HG03139 (cell line): ENCODE measurements at regions not wholly inside any gene's neighbourhood (a gene's known extent, or its start where the extent isn't known, plus 50 kb on each side); places are given as distances from the start of the nearest gene placed in this dataset.

ENCODE experiments used
- ATAC-seq: cut with Tn5 transposase; IDR thresholded peaks from one replicate; pipeline ENCODE4 v1.9.1; 2021; ENCODE audit not compliant: unreplicated experiment

DNA sequence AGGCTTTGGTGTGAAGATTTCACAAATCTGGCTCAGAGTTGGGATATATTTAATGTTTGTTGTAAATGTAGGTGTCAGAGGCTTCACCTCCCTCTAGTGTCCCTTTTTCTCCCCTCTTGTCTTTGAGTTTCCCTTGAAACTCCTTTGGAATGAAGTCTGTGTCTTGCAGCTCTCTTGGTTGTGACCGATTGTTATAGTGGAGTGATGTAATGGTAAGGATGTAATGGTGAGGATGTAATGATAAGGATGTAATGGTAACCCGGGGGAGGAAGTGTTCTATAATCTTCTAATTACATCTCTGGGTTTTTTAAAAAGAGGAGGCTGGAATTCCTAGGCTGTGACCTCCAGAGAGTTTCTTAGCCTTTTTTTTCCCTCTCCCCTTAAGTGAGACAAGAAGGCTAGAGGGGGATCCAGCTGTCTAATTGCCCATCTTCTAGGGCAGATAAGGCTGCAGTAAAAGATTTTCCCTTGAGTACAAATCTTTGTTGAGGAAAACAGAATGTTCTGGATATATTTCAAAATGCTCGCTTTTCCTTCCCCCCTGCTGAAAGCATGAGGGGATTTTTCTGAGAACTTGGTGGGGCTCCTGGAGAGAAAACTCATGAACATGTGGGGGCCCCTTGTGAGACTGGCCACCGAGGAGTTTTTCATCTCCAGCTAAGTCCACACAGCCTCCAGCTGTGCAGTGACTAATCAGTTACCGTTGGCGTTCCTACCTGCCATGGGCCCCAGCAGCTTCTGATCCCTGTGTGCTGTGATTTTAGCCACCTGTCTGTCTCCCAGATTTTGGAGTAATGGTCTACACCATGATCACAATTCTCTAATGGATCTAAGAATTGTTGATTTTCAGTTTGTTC, 156.7 kb upstream of the PMEPA1 start:
- ATAC-seq = no peak

DNA sequence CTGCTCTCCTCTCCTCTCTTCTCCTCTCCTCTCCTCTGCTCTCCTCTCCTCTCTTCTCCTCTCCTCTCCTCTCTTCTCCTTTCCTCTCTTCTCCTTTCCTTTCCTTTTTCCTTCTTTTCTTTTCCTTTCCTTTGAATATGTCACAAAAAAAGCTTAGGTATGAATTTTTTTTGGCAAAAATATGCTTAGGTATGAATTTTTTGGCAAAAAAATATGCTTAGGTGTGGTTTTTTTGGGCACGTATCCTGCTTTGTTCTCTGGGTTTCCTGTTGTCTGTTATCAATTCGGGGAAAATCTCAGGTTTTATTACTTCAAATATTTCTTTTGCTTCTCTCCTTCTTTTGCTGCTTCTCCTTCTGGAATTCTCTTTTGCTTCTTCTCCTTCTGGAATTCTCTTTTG, 155.5 kb upstream of the PMEPA1 start:
- no peak for ATAC-seq

- ATAC-seq = no peak
Measured at GRCh38 chr20:57860576-57860975, 150.8 kb upstream of the PMEPA1 start.

GRCh38 chr20:57857969-57858368, 148.2 kb upstream of the PMEPA1 start:
- no peak for ATAC-seq

DNA sequence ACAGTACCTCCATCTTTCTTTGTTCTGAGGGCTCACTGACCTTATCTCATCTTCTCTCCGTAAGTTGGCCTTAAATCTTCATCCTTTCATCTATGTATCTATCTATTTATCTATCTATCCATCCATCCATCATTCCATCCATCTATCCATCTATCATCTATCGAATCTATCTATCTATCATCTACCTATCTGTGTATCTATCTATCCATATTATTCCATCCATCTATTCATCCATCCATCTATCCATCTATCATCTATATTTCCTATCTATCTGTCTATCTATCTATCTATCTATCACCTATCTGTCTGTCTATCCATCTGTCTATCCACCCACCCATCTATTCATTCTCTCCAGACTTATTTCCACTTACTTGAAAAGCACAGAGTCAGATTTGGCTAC, 147.3 kb upstream of the PMEPA1 start:
- ATAC-seq = no peak

DNA sequence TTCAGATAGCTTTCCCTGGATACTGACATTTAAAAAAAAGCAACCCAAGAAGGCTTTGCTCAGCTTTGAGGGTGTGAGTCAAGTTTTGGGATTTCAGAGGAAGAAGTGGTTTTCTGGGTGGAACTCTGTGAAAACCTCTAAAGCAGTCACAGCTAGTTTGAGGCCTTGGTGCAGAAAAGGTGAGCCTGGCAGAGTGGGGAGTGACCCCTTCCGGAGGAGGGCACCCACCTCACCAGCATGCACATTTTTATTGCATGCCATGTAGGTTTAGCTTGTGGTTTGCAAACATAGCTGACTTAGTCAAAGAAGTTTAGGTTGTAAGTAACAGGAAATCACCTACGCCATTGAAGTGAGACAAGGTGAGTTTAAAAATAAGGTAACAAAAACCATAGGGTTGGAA, 146.8 kb upstream of the PMEPA1 start:
- no peak for ATAC-seq

DNA sequence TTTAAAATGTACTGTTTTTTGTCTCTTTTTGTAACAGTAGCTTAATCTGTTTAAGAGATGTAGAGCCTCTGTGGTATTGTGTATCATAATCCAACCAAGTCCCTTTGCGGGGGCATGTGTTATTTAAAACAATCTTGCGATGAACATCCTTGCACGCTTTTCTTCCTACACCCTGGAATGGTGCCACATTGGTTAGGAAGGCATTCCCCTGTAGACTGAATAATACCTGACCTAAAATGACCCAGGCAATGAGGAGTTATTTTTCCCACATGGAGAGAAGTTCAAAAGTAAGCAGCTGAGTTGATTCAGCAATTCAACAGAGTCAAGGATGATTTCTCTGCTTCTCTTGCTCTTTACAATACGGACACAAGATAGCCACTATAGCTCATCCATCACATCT, 142.0 kb upstream of the PMEPA1 start:
- no peak for ATAC-seq

- ATAC-seq = no peak
Measured at GRCh38 chr20:57851025-57851682, 141.3 kb upstream of the PMEPA1 start.

GRCh38 chr20:57849521-57850215, 139.9 kb upstream of the PMEPA1 start:
- ATAC-seq = no peak

DNA sequence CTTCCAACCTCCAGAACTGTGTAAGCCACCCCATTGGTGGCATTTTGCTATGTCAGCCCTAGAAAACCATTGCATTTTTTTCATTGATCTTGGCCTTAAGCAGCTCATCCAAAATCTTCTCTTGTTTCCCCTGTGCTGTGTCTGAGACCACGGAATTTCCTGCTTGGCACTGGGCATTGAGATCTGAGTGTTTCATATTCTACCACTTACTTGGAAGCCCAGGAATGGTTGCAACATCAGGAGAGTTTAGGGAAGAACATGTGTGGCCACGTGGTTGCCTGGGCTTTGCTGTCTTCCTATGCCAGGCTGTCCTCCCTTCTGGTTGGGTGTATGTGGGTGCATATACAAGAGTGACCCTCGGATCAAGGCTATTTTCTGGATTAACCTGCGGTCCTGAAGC, 139.3 kb upstream of the PMEPA1 start:
- no peak for ATAC-seq

DNA sequence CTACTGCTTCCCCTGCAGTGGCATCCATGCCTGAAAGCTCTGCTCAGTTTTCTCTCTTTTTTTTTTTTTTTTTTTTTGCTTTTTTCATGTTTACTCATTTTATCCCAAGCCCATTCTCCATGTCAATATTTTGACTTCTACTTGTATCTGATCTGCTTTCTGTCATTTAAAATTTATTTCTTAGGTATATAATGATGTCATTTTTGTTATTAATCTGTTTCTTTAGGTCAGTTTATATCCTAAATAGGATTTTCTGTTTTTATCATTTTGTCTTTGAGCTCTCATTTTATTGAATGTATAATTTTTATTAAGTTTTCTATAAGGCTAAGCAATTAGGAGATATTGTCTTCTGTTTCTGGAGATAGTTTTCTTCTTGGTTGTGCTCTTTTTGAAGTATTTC, 138.5 kb upstream of the PMEPA1 start:
- no peak for ATAC-seq

- ATAC-seq = no peak
Measured at GRCh38 chr20:57847104-57847503, 137.3 kb upstream of the PMEPA1 start.

DNA sequence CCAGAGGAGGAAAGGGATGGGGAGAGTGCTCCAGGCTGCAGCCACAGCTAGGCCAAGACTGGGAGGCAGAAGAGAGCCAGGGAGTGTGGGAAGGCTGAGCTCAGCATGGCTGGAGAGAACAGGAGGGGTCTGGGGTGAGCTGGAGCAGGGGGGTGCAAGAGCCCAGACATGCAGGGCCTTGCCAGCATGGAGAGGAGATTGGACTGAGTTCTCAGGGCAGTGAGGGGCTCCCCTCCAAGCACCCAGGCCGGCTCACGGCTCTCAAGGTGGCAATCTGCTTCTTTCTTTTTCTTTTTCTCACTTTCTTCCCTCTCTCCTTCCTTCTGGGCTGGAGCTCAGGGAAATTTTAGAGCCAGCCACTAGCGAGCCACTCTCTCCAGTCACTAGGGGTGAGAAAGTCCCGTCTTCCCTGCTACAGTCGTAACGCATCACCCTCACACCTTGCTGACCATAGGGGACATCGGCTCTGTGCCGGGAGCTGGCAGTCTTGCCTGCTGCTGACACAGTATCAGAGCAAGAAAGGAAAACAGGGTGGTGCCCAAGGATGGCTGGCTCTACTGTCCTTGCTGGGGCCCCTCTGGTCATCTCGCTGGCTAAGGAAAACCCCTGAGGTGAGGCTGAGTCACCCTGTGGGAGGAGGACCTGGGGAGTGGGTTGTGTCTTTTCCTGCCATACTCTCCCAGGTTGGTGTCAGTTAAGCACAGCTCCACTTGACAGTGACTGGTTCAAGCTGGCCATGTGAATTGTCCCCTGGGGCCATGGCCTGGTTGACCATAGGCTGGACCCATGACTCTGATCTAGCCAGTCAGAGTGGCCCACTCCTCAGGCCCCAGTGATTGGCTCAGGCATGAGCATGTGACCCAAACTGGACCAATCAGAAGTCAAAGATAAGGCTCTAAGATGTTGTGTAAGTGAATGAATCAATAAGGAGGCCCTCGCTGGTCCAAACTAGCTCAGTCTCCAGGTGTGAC, 135.1 kb upstream of the PMEPA1 start:
- no peak for ATAC-seq

DNA sequence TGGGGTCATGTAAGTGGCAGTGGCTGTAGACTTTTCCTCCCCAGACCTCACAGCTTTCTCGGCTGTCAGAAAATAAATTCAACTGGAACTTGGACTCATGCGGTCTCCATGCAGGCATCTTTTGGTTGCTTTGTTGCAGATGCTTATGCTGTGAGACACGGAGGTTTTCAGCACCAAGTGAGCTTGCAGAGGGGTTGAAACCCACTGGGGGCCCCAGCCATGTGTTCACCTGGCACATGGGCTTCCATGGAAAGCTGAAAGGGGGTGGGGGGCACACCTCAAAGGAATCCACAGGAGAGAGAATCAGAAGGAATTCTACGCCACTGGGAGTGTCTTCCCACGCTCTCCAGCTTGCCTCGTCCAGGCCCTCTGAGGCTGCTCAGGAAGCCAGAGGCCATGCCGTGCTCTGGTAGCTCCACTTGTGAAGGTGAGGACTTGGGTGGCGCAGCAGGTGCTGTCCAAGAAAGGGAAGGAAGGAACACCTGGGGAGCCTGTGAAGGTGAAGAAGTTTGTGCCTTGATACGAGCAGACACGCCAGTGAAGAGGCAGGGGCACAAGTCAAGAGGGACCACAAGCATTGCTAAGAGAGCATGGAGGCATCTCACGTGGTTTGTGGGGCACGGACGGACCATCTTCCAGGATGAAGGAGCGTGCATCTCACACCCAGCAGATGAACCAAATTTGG, 134.3 kb upstream of the PMEPA1 start:
- ATAC-seq = no peak

- ATAC-seq = no peak
Measured at GRCh38 chr20:57842720-57843119, 132.9 kb upstream of the PMEPA1 start.

GRCh38 chr20:57841297-57841866, 131.6 kb upstream of the PMEPA1 start:
- ATAC-seq = no peak

DNA sequence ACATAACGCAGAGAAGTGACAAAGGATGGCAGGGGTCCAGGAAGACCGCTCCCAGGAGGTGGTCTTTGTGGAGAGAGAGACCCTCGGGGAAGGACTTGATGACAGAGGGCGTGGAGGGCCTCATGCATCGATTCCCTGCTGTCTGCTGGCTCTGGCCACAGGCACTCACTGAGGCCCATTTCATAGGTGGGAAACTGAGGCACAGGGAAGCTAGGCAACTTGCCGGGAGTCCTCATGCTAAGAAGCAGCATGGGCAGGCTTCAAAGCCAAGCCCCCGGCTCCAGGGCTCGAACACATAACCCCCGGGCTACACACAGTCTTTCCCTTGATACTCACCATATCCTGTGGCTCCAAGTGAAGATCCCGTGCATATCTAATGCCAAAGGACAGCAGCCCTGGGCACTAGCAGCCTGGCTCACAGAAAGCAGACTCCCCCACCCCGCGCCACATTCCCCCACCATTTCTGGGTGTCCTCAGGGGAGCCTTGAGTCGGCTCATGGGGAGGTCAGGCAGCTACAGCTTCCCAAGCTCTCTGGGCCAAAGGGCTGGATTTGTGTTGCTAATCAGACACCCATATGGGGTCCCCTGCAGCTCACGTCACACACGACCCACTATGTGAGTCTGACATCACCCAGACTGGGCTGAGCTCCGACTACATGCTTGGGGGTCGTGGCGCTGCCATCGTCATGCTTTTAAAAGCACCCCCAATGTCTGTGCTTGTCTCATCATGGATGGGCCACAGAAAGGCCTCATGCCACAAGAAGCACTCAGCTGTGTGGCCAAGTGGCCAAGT, 130.9 kb upstream of the PMEPA1 start:
- no peak for ATAC-seq

- ATAC-seq = no peak
Measured at GRCh38 chr20:57840066-57840465, 130.3 kb upstream of the PMEPA1 start.

DNA sequence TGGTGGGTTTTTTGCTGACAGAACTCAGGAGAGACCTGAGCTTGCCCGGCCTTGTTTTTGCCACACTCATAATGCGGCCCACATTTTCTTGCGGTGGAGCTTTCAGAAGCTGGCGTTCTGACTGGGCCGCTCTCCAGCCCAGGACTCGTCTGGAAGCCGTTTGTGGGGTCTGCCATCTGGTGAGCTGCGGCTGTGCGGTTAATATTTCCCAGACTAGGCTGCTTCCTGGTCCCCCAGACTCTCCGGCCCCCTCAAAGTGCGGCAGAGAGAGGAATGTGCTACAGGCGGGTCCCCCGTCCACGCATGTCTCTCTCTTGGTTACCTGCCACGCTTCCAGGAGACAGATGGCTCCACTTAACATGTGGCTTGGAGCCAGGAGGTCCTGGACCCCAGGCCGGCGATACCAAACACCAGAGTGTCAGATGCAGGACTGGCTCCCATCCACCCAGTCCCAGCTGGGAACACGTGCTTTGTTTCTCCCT, 128.9 kb upstream of the PMEPA1 start:
- ATAC-seq = no peak
